Stimulated activated CD8-positive, alpha-beta memory T cell treated with anti-CD3 and anti-CD28 coated beads, Interleukin-7, amount 100 ng/mL, for 1 hour (primary cell): ENCODE measurements at regions not wholly inside any gene's neighbourhood (a gene's known extent, or its start where the extent isn't known, plus 50 kb on each side); places are given as distances from the start of the nearest gene placed in this dataset.

Source experiments
- DNase-seq, 2 donors: peaks; one replicate each; pipeline ENCODE4 v3.0.0-alpha.2; 2020; ENCODE audit warnings: low read depth in 2 of 2

GRCh38 chr9:109830545-109830944 is 50.5 kb downstream of the PALM2AKAP2 start:
- DNase-seq: no peak

GRCh38 chr9:109831998-109832658 is 52.1 kb downstream of the PALM2AKAP2 start:
- DNase-seq: no peak

DNA sequence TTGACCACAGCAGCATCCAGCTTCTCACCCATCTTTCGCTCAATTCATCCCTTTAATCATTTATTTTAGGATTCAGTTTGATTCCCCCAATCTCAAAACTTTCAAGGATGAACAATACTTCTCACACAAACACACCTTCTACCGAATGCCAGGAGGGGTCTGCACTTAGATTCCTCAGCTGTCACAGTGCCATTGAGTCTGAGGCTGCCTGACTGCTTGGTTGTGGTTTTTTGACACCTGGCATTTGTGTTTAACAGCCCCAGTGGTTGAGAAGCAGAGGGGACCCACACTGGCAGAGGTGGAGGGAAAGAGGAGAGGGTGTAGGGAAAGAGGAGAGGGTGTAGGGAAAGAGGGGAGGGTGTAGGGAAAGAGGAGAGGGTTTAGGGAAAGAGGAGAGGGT is 54.9 kb downstream of the PALM2AKAP2 start:
- DNase-seq: no peak

DNA sequence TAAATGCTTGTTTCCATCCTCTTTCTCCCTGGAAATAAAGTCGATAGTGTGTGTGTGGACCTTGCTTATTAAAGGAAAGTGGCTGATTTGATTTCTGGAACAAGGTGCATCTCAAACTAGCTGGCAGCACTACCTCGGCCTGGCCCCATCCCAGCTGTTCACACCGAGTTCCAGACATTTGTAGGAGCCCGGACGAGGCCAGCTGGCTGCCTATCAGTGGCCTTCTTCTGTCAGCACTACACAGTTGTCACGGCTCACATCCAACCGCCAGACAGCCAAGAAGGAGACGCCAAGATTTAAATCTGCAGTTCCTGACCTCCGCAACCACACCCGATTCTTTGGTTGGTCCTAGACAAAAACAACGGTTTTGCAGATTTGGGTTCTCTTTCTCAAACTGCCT is 63.6 kb downstream of the PALM2AKAP2 start:
- no peak for DNase-seq

GRCh38 chr9:109845226-109845625 is 65.2 kb downstream of the PALM2AKAP2 start:
- no peak for DNase-seq

- DNase-seq: no peak
Observed at GRCh38 chr9:109846776-109847175, 66.8 kb downstream of the PALM2AKAP2 start.

- DNase-seq: no peak
Observed at GRCh38 chr9:109852556-109852955, 72.6 kb downstream of the PALM2AKAP2 start.

GRCh38 chr9:109855540-109855939 is 75.5 kb downstream of the PALM2AKAP2 start:
- no peak for DNase-seq

GRCh38 chr9:109856785-109857184 is 76.8 kb downstream of the PALM2AKAP2 start:
- DNase-seq: no peak

DNA sequence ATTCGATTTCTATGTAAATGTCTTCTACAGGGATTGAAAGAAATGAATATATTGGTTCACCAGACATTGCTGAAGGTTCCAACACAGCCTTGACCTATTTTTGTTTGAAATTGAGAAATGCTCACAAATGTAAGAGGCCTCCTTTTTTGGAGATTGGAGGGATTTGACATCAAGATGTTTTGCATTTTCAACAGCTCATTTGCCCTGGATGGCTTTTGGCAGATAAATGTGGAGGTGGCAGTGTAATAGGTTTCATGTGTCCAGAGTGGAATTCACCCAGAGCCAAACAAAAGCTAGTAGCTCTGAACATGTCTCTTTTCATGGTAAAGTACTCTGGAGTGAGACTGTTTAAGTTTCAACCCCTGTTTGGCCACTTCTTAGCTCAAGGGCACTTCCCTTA is 77.3 kb downstream of the PALM2AKAP2 start:
- DNase-seq: no peak

- no peak for DNase-seq
Observed at GRCh38 chr9:109859447-109859846, 79.4 kb downstream of the PALM2AKAP2 start.

DNA sequence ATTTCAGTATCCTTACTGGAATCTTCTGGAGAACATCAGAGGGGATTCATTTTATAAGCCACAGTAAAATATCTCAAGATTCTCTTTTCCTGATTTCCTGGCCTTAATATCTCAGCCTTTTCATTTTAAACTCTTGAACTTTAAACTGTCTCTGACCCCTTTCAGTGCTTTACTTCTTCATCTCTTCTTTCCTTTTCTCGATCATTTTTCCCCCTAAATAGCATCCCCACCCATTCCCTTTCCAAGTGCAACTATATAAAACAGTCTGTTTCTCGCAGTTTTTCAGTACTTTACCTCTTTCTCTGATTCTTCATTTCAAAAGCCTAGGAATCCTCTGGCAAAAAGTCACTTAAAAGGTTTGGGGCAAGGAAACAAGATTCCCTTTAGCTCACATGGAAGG is 80.5 kb downstream of the PALM2AKAP2 start:
- DNase-seq: no peak

DNA sequence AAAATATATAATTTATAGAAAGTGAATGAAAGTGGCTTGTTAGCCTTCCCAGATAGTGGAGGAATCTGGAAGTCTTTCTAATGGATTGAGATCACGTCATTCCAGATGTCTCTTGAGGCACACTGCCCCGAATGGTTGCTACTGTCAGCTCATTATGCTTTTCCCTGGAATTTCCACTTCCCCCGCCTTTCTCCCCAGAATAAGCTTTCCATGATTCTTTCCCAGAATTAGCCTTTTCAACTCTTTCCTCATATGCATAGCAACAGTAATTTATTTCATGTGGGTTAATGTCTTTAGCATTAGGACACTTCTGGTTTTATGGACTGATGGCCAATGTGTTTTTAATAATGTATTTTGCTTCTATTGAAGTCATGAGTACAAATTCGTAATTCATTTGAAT is 81.5 kb downstream of the PALM2AKAP2 start:
- no peak for DNase-seq

DNA sequence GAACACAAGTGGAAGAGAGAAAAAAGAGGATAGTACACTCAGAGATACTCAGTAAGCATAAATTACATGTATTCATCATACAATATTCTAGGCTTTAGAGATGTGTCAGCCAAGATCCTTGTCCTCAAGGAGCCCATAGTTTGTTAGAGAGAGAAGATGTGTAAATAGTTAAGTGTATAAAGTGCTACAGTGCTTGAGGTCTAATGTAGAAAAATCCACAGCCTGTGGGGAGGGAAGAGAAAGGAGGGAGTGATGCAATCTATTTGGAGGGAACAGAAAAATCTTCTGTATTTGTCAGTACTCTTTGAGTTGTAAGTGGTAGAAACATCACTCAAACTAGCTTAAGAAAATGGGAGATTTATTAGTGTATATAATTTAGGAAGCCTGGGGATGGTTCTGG is 81.9 kb downstream of the PALM2AKAP2 start:
- no peak for DNase-seq

DNA sequence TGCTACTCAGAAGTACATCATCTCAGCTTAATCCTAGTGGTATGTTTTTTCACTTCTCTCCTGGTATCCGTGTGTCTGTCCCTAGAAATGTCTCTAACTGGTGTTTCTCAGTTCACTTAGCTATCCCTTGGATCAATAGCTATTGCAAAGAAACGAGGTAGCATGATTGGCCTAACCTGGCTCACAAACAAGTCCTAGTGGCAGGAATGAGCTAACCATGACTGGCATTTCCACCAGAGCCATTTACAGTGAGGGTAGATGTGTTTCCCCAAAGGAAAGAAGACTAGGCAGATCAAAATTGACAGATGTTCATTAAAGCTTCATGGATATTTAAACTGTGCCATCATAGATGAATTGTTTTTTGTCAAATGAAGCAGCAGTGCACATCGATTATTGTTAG is 82.5 kb downstream of the PALM2AKAP2 start:
- DNase-seq: no peak

DNA sequence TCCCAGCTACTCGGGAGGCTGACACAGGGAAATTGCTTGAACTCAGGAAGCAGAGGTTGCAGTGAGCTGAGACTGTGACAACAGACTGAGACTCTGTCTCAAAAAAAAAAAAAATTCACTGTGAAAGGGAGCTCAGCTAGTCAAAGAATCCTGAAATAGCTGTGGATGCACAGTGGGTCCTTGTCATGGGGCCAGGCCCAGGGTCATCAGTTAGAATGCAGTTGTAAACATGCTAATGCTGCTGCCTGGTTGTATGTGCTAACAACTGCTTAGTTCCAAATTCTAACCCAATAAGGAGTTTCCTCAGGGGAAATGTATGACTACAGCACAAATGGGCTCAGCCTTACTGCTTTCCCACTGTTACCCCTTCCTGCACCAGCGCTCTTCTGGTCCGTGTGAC is 84.0 kb downstream of the PALM2AKAP2 start:
- DNase-seq: no peak

- no peak for DNase-seq
Observed at GRCh38 chr9:109865521-109865920, 85.5 kb downstream of the PALM2AKAP2 start.

DNA sequence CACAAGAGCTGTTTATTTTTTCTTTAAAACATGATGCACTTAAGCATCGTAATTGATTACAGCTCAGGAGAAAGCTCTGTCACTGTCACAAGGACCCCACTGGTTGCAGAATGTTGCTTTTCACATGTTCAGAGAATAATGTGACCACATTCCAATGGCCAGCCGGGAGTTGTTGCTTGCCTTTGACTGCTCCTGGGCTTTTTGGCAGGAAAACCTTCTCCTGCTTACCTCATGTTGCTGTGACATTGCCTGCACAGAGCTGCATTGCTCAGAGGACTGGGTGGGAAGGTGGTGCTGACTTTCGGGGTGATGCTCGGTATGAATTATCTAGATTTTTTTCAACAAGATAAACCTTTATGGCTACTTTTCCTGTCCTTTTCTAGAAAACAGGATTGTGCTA is 88.2 kb downstream of the PALM2AKAP2 start:
- no peak for DNase-seq

GRCh38 chr9:109868722-109869121 is 88.7 kb downstream of the PALM2AKAP2 start:
- DNase-seq: no peak

- DNase-seq: no peak
Observed at GRCh38 chr9:109870365-109870764, 90.4 kb downstream of the PALM2AKAP2 start.

- no peak for DNase-seq
Observed at GRCh38 chr9:109872901-109873300, 92.9 kb downstream of the PALM2AKAP2 start.

DNA sequence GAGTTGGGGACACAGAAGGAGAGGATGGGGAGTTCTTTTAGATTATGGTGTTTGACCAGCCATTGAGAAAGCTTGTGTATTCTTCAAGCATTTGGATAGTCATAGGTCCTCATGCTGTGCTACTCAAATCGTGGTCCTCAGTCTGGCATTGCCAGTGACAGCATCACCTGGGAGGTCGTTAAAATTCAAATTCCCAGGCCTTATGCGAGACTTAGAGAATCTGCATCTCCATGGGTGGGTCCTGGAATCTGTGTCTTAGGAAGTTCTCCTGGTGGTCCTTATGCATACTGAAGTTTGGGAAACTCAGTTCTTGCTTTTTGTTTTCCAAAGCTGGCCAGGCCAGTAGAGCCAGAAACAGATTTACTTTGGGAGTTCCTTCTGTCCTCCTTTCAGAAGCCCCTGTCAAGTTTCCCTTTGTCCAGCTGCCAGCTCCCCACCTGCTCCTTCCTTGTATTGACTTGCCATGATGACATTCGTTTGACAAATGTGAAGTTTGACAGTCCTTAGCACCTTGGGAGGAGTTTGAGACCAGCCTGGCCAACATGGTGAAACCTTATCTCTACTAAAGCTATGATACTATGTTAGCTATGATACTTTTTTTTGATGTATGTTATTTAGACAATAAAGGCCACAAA is 95.6 kb downstream of the PALM2AKAP2 start:
- DNase-seq: no peak

DNA sequence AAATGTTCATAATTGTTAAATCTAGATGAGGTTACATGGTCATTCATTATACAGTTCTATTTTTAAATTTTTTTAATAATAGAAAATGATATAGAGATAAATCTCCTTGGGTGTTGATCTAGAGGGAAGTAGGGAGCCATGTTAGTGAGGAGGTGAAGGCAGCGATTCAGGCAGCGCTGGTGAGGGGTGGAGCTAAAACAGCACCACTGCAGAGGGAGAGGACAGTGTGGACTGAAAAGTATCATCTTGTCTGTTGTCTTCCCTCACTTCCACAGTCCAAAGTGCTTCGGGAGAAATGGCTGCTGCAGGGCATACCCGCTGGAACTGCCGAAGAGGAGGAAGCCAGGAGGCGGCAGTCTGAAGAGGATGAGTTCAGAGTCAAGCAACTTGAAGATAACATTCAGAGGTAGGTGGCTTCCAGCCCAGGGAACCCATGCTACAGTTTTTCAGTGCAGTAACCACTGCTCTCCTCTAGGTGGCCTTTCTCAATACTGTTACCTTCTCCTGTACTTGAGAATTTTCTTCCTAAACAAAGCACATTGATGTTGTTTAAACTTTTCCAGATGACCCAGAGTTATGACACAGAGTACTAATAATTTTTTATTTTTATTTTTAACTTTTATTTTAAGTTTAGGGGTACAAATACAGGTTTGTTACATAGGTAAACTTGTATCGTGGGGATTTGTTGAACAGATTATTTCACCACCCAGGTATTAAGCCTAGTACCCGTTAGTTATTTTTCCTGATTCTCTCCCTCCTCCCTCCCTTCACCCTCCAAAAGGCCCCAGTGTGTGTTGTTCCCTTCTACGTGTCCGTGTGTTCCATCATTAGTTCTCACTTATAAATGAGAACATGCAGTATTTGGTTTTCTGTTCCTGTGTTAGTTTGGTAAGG is 100.5 kb downstream of the PALM2AKAP2 start:
- DNase-seq: no peak
